ENCODE measurements at regions not wholly inside any gene's neighbourhood (a gene's known extent, or its start where the extent isn't known, plus 50 kb on each side); places are given as distances from the start of the nearest gene placed in this dataset.
"Not testable (repeated sequence)": the region's sequence is repeated elsewhere in the genome, so short reads cannot be mapped to it uniquely, and the experiment has no call there.

DNA sequence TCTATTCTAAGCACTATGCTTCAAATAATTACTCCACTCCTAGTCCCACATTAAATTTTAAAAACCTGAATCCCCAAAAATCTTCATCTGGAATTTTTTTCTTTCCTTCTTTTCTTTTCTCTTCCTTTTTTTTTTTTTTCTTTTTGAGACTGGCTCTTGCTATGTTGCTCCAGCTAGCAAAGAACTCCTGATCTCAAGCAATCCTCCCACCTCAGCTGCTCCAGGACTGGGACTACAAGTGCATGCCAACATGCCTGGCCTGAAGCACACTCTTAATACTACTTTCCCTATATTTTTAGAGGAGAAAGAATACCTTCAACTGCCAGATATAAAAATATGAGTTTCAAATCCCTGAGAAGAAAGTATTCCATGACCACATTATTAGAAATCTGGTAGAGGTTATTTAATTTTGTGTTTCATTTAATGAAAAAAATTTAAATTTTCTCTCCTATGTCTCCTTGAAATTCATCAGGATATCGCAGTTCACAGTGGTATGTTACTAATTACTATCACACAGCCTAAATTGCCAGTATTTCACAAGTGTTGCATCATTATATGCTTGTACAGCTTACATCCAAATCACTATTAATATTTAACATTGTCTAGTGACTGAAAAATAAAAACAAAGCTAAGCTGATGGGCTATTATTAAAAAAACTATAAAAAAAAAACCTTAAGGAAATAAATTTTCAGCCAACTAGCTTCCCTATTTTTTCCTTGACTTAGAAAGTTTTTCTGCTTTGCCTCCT is 227.8 kb downstream of the NAF1 start:
- DNase-seq, result no peak

DNA sequence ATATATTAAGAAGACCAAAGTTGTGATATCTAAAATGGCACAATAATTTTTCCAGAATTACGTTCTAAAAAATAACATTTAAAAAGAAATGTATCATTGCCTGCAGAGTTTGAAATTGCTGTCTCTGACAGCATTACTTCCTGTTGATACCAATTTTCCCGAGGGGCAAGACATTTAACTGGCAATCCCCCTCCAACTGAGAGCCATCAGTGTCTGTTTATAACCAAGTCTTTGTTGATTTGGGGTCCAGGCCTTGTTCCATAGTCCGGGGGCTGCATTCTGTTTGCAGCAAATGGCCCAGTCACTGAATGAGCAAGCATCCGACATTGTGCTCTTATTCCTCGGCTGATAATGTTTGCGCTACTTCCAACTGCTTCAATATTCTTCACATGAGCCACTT is 231.5 kb downstream of the NAF1 start:
- no peak for DNase-seq

DNA sequence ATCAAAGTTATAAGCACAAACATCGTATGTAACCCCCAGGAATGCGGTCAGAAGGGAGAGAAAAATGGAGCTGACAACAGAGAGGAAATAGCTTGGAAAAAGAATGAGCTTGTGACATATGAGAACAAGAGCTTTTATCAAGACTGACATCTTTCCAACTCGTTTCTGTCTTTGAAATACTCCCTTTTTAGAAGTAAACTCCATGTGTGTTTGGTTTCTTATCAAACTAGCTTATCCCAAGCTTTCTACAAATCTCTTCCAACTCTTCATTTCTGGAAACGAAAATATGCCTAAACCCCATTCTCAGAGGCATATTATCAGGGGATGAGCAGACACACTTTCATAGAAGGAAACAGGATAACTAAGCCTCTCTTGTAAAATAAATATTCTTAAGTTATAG is 235.4 kb downstream of the NAF1 start:
- no peak for DNase-seq

DNA sequence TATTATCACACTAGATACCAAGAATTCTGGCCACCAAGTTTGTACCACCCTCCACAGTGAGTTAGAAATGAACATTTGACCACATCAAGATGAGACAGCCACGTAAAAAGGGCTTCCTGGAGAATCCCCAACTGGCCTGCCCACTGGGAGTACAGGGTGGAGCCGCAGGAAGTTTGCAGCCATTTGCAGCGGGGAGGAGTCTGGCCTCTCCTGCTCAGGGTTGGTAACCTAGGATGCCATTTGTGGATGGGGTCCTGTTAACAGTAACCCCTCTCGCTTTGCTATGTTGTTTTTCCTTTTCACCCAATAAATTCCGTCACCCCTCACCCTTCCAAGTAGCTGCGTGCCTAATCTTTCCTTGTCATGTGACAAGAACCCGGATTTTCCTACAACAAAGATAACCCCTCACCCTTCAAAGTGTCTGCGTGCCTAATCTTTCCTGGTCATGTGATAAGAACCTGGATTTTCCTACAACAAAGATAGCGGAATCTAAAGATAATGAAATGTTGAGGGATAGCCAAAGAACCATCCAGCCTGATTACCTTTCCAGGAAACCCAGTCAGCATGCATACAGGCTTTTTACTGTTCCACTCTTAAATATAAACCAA is 245.4 kb downstream of the NAF1 start:
- DNase-seq, result no peak

DNA sequence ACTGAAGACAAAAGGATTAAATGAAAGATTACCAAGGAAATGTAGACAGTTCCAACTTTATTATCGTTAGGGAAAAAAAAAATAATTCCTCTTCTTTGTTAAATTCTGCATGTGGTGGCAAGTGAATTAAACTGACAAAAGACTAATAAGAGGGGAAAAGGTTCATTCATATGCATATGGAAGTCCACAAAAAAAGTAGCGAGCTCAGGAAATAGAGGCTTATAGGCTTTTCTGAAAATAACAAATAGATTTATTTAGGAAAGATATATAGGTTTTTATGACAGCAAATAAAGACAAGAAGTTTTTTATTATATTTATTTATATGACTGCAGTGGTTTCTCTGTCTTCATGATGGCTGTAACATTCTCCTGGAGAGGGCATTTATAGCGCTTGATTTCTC is 246.0 kb downstream of the NAF1 start:
- no peak for DNase-seq

DNA sequence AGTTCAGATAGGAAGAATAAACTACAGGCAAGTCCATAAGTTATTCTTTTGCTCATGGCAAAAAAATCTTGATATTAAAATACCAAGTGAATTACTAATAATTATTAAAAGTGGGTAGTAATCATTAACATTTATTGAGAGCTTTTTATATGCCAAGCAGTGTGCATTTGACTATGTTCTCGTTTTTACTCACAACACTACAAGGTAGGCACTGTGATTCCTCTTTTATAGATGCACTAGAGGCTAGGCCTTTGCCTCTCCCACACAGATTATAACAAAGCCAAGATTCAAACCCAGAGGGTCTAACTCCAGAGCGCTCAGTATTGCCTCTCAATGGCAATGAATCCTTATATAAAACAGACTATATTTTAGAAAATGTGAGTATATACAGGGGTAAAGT is 254.2 kb downstream of the NAF1 start:
- DNase-seq, result no peak

DNA sequence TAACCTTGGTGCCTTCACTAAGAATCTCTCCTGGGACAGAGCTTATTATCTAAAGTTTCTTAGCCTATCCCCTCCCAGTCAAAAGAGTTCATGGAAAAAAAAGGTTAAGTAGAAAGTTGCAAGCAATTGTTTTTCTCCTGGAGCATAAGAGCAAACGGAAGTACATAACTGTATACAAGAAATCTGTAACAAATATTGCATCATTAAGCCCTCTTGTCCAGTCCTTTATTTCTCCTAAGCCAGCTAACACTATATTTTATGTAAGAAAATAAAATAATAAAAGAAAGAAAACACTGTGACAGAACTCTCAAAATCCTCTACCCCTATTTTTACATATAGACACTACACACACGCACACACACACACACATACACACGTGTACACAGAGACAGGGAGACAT is 255.3 kb downstream of the NAF1 start:
- DNase-seq, result no peak

DNA sequence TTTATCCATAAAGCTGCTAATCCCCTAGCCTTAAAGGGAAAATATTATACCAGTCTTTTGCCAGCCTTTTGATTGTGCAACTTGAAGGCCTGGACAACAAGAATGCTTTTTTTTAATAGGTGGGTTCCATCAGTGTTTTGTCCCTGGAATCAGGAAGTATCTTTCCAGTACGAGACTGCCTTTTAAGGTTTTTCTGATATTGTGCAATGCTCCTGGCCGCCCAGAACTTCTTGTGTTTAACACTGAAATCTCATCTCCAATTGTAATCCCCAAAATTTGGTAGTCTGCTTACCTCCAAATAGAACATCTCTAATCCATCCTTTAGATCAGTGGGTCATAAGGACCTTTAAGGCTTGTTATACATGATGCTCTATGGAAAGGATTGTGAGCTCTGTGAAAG is 256.7 kb downstream of the NAF1 start:
- no peak for DNase-seq

DNA sequence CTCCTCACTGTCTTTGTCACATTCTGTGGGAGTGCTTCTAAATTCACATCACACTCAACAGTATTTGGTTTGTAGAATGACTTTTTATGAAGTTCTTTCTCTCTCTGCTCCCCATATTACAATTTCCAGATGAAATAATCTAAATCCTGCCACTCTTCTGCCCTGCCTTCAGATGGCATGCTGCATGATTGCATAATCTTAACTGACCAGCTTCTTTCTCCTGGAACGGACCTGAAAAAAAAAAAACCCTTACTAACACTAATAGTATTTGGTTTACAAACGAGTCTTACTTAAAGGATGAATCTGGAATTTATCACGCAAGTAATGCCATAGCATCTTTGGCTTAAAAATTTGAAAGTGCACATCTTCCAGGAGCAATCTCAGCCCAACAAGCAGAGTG is 272.3 kb downstream of the NAF1 start:
- DNase-seq, result no peak

DNA sequence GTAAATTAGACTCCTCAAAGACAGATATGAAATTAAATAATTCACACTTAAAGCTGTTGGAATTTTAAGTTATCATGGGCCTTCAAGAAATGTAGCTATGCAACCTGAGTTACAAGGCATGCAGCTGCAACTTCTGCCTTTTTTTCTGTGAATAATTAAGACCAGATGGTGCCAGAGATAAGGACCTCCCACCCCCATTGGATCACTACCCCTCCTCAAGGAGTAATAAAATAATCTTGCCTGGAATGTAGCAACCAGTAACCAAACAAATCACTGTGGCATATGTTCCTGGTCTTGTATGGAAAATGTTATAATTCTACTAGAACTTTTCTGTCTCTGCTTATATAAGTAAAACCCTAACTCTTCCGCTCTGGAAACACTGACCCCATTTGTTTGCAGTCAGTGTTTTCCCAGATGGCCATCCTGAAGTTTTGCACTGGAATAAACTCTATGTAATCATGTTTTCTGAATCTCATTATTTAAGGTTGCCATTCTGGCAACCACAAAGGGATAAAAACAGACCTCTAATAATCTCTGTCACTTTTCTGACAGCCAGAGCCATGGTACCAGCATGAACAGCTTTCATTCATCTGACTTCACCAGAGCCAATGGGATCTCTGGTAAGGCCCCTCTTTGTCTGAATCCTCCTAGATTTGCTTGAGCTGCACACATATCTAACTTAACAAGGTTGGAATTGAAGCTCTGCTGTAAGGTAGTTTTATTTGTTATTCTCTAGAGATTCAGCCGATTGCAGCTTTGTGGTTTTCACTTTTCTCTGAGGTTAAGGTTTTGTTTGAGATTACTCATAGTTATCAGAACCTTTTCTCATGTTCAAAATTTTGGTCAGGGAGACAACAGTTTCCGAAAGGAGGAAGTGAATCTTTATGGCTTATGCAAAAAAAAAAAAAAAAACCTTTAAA is 274.6 kb downstream of the NAF1 start:
- peak; percentile 3 for DNase-seq

DNA sequence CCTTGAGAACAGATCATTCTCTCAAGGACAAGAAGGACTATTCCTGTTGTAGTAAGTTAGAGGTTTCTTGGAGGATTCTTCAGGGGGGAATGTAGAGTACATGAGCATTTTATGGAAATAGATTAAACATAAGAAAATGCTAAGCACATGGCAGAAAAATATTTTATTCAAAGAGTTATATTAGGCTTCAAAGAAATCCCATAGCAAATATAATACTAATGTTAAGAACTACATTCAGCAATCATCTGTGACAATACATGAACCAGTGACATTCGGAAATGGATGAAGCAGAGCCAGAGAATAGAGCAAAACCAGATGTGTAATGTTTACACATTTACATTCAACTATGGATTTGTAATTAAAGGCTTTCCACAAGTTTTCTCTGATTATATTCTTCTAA is 288.6 kb downstream of the NAF1 start:
- no peak for DNase-seq

DNA sequence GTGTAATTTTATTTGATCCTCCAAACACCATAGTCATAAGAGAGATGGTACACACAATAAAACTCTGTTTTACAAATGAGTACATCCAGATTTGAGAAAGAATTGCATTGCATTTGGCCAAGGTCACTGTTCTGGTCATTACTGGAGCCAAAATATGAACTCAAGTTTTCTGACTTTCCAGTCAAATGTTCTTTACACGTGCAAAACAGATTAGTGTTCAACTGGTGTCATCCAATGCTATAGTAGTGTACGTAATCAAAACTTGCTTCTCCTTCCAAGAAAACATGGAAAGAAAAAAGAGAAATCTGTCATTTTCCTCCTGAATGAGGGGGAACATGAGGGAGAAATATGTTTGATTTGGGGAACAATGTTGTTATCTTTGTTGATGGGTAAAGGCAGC is 291.9 kb downstream of the NAF1 start:
- DNase-seq, result no peak

DNA sequence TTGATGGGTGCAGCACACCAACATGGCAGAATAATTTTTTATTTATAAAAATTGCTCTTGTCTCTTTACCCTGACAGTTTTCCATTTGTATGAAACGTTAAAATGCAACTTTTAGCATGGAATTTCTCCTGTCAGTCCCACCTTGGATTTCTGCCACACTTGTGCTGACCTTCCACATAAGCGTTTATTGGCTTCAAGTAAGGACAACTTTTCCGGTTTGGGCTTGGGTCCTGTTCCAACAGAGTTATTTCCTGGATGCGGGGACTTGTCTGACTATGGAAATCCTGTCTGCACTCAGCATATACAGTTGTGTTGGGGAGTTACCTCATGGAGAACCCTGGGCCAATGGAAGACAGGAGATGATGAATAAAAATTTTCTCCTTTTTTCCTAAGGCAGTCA is 294.7 kb downstream of the NAF1 start:
- DNase-seq, result no peak

DNA sequence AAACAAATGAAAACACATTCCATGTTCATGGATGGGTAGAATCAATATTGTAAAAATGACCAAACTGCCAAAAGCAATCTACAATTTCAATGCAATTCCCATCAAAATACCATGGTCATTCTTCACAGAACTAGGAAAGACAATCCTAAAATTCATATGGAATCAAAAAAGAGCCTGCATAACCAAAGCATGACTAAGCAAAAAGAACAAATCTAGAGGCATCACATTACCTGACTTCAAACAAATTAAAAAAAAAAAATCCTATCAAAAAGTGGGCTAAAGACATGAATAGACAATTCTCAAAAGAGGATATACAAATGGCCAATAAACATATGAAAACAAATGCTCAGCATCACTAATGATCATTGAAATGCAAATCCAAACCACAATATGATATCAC is 297.5 kb downstream of the NAF1 start:
- no peak for DNase-seq

DNA sequence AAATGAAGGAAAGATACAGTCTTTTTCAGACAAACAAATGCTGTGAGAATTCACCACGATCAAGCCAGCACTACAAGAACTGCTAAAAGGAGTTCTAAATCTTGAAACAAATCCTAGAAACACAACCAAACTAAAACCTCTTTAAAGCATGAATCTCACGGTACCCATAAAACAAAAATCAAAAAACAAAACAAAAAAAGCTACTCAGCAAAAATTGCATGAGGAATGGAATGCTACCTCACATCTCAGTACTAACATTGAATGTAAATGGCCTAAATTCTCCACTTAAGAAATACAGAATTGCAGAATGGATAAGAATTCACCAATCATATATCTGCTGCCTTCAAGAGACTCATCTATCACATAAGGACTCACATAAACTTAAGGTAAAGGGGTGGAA is 300.1 kb downstream of the NAF1 start:
- DNase-seq, result no peak

DNA sequence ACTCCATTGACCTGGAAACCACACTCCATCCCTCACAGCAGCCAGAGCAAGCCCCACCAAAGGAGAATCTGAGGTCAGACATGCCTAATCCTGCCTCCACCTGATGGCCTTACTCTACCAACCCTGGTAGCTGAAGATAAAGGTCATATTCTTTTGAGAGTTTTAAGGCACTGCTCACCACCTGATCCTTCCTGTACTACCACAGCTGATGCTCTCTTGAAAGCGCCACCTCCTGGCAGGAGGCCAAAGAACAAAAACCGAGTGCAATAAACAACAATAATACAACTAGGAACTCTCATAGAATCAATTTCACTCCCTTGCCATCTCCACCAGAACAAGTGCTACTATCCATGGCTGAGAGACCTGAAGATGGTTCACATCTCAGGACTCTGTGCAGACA is 301.6 kb downstream of the NAF1 start:
- no peak for DNase-seq

DNA sequence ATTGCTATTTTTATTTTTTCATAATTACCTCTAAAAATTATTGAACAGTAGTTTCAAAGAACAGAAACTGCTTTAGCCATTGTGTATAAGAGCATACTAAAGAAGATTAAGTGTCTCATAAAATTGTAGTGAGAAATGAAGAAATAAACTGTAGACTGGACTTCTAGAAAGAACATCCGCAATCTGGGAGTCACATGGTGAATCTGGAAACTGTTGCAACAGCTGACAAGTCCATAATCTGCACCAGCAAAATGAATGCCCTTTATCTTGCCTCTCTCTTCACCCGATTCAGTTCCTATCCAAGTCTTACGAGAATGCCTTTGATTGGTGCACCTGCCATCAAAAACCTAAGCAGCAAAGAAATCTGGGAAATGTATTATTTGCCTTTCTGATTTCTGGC is 312.9 kb downstream of the NAF1 start:
- DNase-seq, result no peak

DNA sequence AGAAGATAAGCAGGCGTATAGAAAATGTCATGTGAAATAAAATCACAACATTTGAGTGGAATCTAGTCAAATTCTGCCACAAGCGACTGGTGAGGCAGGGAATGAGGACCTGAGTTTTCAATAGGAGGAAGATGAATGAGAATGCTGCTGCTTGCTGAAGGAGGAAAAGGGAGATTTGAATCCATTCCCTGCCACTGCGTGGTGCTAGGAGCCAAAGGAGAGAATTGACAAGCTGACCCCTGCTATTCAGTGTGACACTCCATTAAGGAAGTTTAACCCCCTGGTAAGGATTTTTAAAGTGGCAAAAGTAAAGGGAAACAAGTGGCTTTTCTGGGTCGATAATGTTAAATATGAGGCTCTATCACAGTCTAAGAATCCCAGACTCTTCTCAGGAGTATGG is 314.0 kb downstream of the NAF1 start:
- DNase-seq, result no peak

DNA sequence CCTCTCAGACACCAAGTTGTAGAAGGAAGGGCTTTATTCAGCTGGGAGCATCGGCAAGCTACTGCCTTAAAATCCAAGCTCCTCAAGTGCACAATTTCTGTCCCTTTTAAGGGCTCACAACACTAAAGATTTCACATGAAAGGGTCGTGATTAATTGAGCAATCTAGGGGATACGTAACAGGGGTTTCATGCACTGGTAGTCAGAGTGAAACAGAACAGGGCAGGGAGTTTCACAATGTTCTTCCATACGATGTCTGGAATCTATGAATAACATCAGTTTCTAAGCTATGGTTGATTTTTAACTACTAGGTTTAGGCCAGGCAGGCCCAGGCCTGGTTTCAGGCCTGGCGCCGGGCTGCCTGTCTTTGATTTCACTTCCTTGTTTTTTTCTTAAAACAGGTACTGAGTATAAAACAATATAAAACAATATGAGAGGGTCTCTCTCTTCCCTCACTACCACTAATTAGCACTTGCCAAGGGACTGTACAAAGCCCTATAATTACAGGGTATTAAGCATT is 315.4 kb downstream of the NAF1 start:
- not testable (repeated sequence) for DNase-seq

DNA sequence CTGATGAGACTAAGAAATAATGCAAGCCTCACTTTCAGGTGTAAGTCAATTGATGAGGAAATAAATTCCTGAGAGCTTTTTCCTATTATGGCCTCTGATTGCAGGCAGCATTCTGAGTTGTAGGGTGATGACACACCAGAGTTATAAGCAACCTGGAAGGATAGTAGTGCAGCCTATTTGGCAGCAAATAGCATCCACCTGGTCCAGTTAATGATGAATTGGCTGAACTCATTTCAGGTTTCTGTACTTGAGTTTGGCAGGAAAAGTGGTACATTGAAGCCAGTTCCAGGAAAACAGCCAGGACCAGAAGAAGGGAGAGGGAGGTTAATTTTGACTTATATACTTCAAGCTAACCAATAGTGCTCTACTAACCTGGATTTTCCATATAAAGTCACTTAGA is 316.8 kb downstream of the NAF1 start:
- DNase-seq, result no peak

DNA sequence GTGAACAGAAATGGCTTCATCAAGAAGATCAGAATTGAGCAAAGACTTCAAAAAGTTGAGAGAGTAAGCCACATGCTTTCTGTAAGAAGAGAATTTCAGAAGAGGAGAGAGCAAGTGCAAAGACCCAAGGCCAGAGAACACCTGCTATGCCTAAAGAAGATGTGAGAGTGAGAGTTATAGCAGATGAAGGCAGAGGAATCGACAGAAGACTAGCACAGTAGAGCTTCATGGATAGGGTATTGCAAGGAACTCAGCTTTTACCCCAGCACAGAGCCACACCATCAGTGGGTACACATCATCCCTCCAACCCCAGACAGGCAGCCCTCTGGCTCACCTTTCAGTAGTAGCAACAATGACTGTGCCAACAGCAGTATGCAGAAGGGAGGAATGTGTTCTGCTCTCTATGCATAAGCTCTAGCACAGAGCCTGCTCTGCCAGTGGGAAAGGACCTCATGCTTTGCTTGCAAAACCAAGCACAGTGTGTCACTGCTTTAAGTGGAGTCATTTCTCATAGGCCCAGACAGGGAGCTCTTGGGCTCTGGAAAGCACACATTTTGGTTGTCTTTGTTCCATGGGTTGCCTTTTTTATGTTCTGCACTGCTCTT is 318.6 kb downstream of the NAF1 start:
- DNase-seq, result no peak

DNA sequence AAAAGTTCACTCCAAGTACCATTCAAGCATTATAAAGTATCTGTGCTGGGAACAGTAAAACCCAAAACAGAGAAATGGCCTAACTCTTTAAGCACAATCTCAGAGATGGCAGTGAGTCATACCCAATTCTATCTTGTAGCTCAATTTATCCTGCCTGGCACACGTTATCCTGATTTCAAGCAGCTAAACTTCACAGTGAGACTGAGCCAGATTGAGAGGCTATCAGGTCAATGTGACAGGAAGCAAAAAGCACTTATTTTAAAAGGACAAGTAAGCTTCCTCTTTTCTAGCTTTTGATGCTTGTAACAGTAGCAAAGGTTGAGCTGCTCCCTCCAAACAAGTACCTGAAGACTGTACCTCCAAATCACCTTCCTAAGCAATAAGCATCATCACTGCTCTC is 324.9 kb downstream of the NAF1 start:
- DNase-seq, result no peak

DNA sequence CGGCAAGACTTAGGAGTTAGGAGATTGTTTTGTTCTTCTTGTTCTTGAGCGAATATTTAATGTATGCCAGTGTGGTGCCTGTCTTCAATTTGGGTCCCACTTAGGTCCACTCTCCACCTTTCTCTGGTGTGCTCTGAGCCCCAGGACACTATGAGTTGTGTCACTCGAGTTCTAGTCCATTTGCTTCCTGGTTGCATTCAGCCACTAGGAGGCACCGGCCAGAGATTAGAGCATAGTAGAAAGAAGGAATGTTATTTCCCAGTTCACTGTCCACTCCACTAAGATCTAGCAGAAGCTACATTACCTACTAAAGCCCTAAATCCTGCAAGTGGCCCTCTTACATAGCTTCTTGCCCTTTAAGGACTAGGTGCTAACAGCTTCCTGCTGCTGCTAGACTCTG is 326.9 kb downstream of the NAF1 start:
- no peak for DNase-seq
